ENCODE measurements at regions not wholly inside any gene's neighbourhood (a gene's known extent, or its start where the extent isn't known, plus 50 kb on each side); places are given as distances from the start of the nearest gene placed in this dataset.

DNA sequence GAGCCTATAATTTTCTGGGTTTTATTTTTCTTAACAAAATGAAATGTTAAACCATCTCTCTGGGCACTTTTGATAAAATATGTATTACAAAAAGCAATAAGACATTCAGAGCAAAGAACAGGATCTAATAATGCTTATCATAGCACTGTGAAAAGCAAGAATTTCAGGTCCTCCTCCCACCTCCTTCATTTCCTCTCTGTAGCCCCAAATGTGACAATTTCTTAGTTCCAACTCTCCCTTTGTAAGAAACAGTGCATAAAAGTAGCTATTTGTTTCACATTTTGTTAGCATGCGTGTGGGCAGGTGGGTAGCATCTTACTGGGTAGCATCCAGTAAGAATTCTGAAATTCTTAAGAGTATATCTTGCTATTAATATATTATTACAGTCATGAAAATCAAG is 130.9 kb upstream of the RASA1 start:
- TF ChIP-seq, protein P1, sequence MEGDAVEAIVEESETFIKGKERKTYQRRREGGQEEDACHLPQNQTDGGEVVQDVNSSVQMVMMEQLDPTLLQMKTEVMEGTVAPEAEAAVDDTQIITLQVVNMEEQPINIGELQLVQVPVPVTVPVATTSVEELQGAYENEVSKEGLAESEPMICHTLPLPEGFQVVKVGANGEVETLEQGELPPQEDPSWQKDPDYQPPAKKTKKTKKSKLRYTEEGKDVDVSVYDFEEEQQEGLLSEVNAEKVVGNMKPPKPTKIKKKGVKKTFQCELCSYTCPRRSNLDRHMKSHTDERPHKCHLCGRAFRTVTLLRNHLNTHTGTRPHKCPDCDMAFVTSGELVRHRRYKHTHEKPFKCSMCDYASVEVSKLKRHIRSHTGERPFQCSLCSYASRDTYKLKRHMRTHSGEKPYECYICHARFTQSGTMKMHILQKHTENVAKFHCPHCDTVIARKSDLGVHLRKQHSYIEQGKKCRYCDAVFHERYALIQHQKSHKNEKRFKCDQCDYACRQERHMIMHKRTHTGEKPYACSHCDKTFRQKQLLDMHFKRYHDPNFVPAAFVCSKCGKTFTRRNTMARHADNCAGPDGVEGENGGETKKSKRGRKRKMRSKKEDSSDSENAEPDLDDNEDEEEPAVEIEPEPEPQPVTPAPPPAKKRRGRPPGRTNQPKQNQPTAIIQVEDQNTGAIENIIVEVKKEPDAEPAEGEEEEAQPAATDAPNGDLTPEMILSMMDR (IDR thresholded peaks at IDR 0.05) = no peak
- TF ChIP-seq POLR2A (IDR thresholded peaks at IDR 0.05) = no peak

Measured in lower leg skin (tissue), 3 donors.